ENCODE measurements at regions not wholly inside any gene's neighbourhood (a gene's known extent, or its start where the extent isn't known, plus 50 kb on each side); places are given as distances from the start of the nearest gene placed in this dataset.

DNA sequence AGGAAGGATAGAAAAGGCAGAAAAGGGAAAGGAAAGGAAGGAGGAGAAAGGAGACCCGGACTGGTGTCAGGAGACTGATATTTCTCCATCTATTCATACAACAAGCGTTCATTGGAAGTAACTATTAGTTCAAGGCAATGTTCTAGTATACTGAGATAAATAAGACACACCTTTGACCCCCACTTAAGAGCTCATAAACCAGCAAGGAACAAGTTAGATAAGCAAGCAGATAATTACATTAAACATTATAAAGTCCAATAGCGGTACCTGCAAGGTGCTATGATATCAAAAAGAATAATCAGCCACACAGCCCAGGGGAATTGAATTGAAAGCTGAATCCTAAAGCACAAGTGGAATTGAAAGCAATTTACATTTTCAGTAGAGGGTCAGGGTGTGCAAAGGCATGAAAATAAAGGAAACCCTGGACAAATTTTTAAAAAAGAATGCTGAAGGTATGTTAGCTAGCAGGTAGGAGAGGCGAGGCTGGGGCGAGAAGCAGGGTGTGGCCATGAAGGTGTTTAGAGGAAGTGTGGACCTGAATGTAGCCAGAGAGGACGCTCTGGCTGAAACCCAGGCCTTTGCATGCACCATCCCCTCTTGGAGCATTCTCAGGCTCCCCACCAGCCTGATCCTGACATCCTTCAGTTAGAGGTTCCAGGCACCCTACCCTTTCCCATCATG is 200.0 kb downstream of the SETD4 start:
- Histone ChIP-seq H3K9me3 (ENCODE audit: control insufficient read depth, low read length) (no peaks in the 10 kb centered on the region), H3K9ac (ENCODE audit: low read length) (no peak overlapping the region), H3K36me3 (ENCODE audit: control insufficient read depth, insufficient read depth, low read length, severe bottlenecking) (no peaks in the 10 kb centered on the region), H3K4me3 (ENCODE audit: low read length) (no peak overlapping the region), H3K4me1 (ENCODE audit: control insufficient read depth, insufficient read depth, low read length) (peaks cover 24% of the 10 kb centered on the region), H3K27me3 (replicated peaks; ENCODE audit: control insufficient read depth, insufficient read depth, low read length) (no peaks in the 10 kb centered on the region)
- no peak for DNase-seq (ENCODE audit: low read depth)

DNA sequence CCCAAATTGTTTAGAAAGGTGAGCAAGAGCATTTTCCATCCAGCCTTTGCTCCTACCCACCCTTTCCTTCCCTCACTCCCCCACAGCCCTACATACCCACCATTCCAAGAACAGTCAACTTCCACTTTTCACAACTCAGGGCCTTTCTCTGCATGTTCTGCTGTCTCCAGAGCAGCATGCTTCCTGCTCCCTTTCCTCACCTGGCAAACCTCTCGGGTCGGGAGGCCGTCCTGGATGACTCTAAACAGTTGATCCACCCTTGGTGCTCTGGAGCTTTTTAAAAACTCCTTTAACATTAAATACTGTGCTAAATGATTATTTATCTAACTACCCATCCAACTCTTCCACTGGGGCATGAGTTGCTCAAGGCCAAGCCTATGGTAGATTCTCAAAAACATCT is 200.6 kb downstream of the SETD4 start:
- no peak for DNase-seq (ENCODE audit: low read depth)
- peaks cover 24% of the 10 kb centered on the region for H3K4me1 ChIP-seq (ENCODE audit: control insufficient read depth, insufficient read depth, low read length)
- no peak overlapping the region for H3K9ac ChIP-seq (ENCODE audit: low read length)
- no peaks in the 10 kb centered on the region for H3K27me3 ChIP-seq (replicated peaks; ENCODE audit: control insufficient read depth, insufficient read depth, low read length)
- no peaks in the 10 kb centered on the region for H3K9me3 ChIP-seq (ENCODE audit: control insufficient read depth, low read length)
- no peaks in the 10 kb centered on the region for H3K36me3 ChIP-seq (ENCODE audit: control insufficient read depth, insufficient read depth, low read length, severe bottlenecking)
- no peak overlapping the region for H3K4me3 ChIP-seq (ENCODE audit: low read length)

DNA sequence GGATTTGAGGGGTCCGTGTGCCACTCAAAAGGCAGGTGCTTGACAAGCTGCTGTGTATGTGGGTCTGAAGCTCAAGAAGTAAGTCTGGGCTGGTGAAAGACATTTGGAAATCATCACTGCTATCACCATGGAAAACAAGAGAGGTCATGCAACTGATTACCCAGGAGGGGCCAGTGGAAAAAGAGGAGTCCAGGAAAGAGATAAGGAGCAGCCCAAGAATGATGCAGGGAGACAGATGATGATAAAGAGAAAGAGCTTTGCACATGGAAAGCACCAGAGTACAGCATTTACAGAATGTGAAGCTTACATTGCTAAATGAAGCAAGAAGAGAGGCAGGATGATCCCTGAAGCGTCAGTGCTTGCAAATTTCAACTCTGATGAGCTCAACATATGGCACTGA is 203.2 kb downstream of the SETD4 start:
- H3K4me3 ChIP-seq (ENCODE audit: low read length), result no peak overlapping the region
- H3K9me3 ChIP-seq (ENCODE audit: control insufficient read depth, low read length), result no peaks in the 10 kb centered on the region
- no peak for DNase-seq (ENCODE audit: low read depth)
- no peak overlapping the region for H3K9ac ChIP-seq (ENCODE audit: low read length)
- H3K27me3 ChIP-seq (replicated peaks; ENCODE audit: control insufficient read depth, insufficient read depth, low read length), result no peaks in the 10 kb centered on the region
- H3K36me3 ChIP-seq (ENCODE audit: control insufficient read depth, insufficient read depth, low read length, severe bottlenecking), result no peaks in the 10 kb centered on the region
- H3K4me1 ChIP-seq (ENCODE audit: control insufficient read depth, insufficient read depth, low read length), result peaks cover 25% of the 10 kb centered on the region

DNA sequence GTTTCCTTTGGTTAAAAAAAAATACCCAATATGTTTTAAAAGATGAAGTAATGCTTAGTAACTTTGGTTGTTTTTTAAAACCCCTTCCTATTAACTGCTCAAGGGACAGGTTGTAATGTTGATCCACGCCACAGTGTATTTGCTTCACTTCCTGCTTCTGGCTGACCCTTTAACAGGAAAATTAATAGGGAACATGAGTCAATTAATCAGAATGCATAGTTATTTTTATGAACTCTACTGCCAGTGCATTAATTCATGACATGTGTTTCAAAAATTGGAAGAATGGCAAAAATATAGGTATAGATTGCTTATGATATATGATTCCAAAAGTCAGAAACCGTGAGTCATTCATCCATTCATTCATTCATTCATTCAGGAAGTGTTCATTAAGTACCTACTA is 204.8 kb downstream of the SETD4 start:
- no peak overlapping the region for H3K9ac ChIP-seq (ENCODE audit: low read length)
- no peak for DNase-seq (ENCODE audit: low read depth)
- no peaks in the 10 kb centered on the region for H3K9me3 ChIP-seq (ENCODE audit: control insufficient read depth, low read length)
- peaks cover 22% of the 10 kb centered on the region for H3K4me1 ChIP-seq (ENCODE audit: control insufficient read depth, insufficient read depth, low read length)
- no peaks in the 10 kb centered on the region for H3K36me3 ChIP-seq (ENCODE audit: control insufficient read depth, insufficient read depth, low read length, severe bottlenecking)
- H3K27me3 ChIP-seq (replicated peaks; ENCODE audit: control insufficient read depth, insufficient read depth, low read length), result no peaks in the 10 kb centered on the region
- no peak overlapping the region for H3K4me3 ChIP-seq (ENCODE audit: low read length)

DNA sequence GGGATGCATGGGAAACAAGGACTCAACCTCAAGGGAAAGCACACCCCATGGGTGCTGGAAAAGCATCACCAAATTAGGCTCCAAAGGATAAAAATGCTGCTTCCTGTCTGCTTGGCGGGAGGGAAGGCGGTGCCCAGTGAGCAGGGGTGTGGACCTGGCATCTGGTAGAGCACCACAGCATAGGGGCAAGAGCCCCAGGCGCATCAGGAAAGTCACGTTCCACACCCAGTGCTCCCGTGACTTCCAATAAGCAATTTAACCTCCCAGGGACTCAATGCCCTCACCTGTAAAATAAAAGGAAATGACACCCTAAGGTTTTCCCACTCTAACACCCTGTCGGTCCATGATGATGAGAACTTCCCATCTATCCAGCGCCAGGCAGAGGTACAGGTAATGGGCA is 206.0 kb downstream of the SETD4 start:
- no peak overlapping the region for H3K9ac ChIP-seq (ENCODE audit: low read length)
- no peak for DNase-seq (ENCODE audit: low read depth)
- H3K27me3 ChIP-seq (replicated peaks; ENCODE audit: control insufficient read depth, insufficient read depth, low read length), result no peaks in the 10 kb centered on the region
- H3K9me3 ChIP-seq (ENCODE audit: control insufficient read depth, low read length), result no peaks in the 10 kb centered on the region
- peaks cover 33% of the 10 kb centered on the region for H3K4me1 ChIP-seq (ENCODE audit: control insufficient read depth, insufficient read depth, low read length)
- H3K36me3 ChIP-seq (ENCODE audit: control insufficient read depth, insufficient read depth, low read length, severe bottlenecking), result no peaks in the 10 kb centered on the region
- no peak overlapping the region for H3K4me3 ChIP-seq (ENCODE audit: low read length)

DNA sequence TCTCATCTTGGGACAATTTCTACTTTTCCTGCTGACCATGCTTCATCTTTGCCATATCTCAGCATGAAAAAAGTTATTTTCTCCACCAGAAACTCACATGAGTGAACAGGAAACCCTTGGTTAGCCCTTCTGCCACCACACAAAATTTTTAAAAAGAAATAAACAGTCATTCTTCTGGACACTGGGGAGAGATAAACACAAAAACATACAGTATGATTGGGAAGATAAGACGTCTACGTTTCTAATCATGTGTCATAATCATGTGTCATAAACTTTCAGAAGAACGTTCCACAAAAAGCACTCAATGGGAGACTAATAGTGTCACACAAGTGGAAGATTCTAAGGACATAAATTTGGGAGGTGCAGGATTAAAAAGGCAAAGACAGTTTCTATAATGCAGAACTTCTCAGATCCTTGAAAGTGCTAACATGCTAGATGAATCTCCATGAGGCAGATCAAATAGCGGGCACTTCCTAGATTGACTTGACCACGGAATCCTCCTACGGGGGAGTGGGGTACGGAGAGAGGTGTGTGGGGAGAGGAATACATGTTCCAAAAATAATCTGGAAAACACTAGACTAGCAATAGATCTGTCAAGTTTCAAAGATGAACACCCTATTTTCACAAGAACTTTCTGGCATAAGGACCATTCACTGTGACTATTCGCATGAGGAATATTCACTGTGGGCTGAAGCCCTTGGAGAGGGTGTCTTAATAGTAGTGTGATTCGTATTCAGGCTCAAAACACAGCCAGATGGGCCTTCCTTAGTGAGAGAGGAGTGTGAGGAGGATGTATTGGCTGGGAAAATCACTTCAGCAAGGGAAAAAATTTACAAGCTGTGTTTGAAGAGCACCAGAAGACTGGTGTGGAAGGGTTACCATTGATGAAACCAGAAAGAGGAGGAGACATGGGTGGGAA is 206.7 kb downstream of the SETD4 start:
- no peaks in the 10 kb centered on the region for H3K36me3 ChIP-seq (ENCODE audit: control insufficient read depth, insufficient read depth, low read length, severe bottlenecking)
- peaks cover 38% of the 10 kb centered on the region for H3K4me1 ChIP-seq (ENCODE audit: control insufficient read depth, insufficient read depth, low read length)
- no peaks in the 10 kb centered on the region for H3K27me3 ChIP-seq (replicated peaks; ENCODE audit: control insufficient read depth, insufficient read depth, low read length)
- no peak overlapping the region for H3K4me3 ChIP-seq (ENCODE audit: low read length)
- no peak overlapping the region for H3K9ac ChIP-seq (ENCODE audit: low read length)
- no peak for DNase-seq (ENCODE audit: low read depth)
- no peaks in the 10 kb centered on the region for H3K9me3 ChIP-seq (ENCODE audit: control insufficient read depth, low read length)

DNA sequence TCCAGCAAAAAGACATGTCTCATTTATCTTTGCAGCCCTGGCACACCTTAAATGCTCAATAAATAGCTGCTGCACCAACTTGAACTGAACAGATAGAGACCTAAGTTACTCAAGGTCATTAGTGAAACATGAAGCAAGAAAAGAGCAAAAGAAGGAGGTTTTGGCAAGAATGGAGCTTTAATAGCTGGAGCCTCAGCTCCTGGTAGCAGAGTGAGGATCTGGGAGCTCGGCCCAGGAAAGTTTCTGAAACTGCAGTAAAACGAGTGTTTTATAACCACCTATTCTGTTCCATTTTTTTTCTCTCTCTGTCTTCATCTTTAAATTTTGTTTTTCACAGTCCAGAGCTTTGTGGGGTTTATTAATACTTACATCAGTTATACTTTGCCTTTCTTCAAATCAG is 207.5 kb downstream of the SETD4 start:
- H3K27me3 ChIP-seq (replicated peaks; ENCODE audit: control insufficient read depth, insufficient read depth, low read length), result no peaks in the 10 kb centered on the region
- H3K9me3 ChIP-seq (ENCODE audit: control insufficient read depth, low read length), result no peaks in the 10 kb centered on the region
- no peak overlapping the region for H3K4me3 ChIP-seq (ENCODE audit: low read length)
- H3K9ac ChIP-seq (ENCODE audit: low read length), result no peak overlapping the region
- peaks cover 38% of the 10 kb centered on the region for H3K4me1 ChIP-seq (ENCODE audit: control insufficient read depth, insufficient read depth, low read length)
- no peaks in the 10 kb centered on the region for H3K36me3 ChIP-seq (ENCODE audit: control insufficient read depth, insufficient read depth, low read length, severe bottlenecking)
- DNase-seq (ENCODE audit: low read depth), result no peak

DNA sequence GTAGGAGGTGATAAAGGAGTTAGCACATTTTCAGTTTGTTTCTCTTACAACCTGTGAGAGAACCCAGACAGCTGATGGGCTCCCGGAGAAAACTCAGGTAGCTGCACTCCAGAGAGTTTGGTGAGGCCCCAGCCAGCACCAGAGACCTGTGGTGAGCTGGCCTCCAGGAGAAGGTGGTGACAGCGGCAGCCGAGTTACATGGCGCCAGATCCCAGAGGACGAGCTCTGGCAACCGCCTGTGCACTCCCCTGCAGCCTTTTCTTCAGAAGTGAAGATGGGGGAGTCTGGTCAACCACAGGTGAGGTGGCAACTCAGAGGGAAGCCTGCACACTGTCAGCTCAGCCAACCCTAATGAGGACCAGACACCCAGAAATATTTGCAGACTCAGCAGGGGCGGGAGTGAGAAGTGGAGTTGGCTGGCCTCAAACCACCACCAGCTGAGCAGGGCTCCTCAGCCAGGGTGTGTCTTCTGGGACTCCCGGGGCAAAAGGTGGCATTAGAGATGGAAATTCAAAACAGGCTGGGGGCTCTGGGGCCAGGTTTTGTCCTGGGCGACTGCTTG is 209.7 kb downstream of the SETD4 start:
- H3K9me3 ChIP-seq (ENCODE audit: control insufficient read depth, low read length), result no peaks in the 10 kb centered on the region
- DNase-seq (ENCODE audit: low read depth), result no peak
- peak overlapping the region; percentile 64 for H3K4me3 ChIP-seq (ENCODE audit: low read length)
- H3K36me3 ChIP-seq (ENCODE audit: control insufficient read depth, insufficient read depth, low read length, severe bottlenecking), result no peaks in the 10 kb centered on the region
- peaks cover 38% of the 10 kb centered on the region for H3K4me1 ChIP-seq (ENCODE audit: control insufficient read depth, insufficient read depth, low read length)
- peak overlapping the region; percentile 56 for H3K9ac ChIP-seq (ENCODE audit: low read length)
- no peaks in the 10 kb centered on the region for H3K27me3 ChIP-seq (replicated peaks; ENCODE audit: control insufficient read depth, insufficient read depth, low read length)

DNA sequence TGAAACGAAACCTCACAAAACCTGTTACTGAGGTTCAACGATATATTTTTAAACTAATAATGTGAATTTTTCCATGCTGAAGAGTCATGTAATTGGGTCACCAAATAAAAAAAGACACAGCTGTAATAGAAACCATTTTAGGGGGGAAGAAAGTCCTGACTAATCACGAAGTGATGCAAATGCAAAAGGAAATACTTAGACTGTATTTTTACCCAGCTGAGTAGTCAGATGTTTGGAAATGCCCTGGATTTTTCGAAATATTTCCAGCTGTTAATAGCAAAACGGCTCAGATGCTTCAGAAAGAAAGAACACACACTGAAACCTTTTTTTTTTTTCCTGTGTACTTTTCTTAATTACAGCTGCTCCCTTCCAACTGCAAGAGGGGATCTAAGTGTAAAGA is 210.3 kb downstream of the SETD4 start:
- no peaks in the 10 kb centered on the region for H3K36me3 ChIP-seq (ENCODE audit: control insufficient read depth, insufficient read depth, low read length, severe bottlenecking)
- DNase-seq (ENCODE audit: low read depth), result peak; percentile 84
- H3K27me3 ChIP-seq (replicated peaks; ENCODE audit: control insufficient read depth, insufficient read depth, low read length), result no peaks in the 10 kb centered on the region
- H3K9ac ChIP-seq (ENCODE audit: low read length), result peak overlapping the region; percentile 56
- peaks cover 38% of the 10 kb centered on the region for H3K4me1 ChIP-seq (ENCODE audit: control insufficient read depth, insufficient read depth, low read length)
- H3K9me3 ChIP-seq (ENCODE audit: control insufficient read depth, low read length), result no peaks in the 10 kb centered on the region
- peak overlapping the region; percentile 64 for H3K4me3 ChIP-seq (ENCODE audit: low read length)

DNA sequence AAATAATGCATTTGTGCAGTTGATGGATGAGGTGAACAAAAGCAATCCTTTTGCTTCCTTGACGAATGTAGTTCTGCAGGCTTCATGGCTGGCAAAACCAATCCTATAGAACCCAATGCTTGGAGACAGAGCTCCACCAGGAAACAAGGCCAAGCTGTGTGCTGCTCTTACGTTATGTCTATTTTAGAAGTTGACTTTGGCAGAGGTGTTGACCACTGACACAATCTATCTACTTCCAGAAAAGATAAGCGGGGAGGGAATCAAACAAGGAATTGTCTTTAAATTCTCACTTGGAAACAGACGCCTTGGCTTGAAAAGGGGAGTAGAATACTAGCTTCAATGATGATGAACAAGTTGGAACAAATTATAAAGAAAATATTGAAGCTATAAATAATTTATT is 211.2 kb downstream of the SETD4 start:
- Histone ChIP-seq H3K9ac (ENCODE audit: low read length) (peak overlapping the region; percentile 43), H3K9me3 (ENCODE audit: control insufficient read depth, low read length) (no peaks in the 10 kb centered on the region), H3K4me1 (ENCODE audit: control insufficient read depth, insufficient read depth, low read length) (peaks cover 44% of the 10 kb centered on the region), H3K4me3 (ENCODE audit: low read length) (no peak overlapping the region), H3K27me3 (replicated peaks; ENCODE audit: control insufficient read depth, insufficient read depth, low read length) (no peaks in the 10 kb centered on the region), H3K36me3 (ENCODE audit: control insufficient read depth, insufficient read depth, low read length, severe bottlenecking) (no peaks in the 10 kb centered on the region)
- no peak for DNase-seq (ENCODE audit: low read depth)

DNA sequence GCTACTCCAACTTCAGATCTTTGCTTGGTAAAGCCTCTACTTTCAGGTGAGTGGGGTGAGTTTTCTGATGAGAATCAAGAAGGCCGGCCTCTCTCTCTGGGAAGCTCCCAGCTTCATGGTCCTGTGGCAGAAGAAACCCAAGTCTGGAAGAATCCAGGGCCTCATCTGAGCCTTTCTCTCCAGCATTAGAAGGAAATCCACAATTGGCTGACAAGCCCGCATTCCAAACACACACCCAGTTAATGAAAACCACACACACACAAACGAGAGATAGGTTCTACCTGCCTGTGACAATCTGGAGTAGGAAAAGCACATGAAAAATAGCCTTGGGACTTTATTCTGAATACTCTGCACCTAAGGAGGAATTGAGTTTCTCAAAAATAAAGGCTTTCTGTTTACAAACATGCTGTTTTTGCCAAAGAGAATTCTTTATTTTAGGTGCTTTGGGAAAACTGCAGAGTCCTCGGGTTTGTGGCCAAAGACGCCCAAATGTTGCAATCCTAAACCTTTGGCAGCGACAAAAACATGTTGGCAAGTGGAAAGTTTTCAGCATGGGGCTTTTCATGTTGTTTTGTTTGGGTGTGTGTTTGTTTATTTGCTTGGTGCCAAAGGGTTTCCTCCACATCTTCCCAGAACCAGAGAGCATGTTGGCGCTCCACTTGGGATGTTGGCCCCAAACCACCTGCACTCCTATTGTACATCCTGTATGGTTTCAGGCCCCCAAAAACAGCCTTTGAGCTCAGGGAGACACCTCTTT is 216.2 kb downstream of the SETD4 start:
- Histone ChIP-seq H3K4me1 (ENCODE audit: control insufficient read depth, insufficient read depth, low read length) (peaks cover 20% of the 10 kb centered on the region), H3K36me3 (ENCODE audit: control insufficient read depth, insufficient read depth, low read length, severe bottlenecking) (no peaks in the 10 kb centered on the region)
- no peak for DNase-seq (ENCODE audit: low read depth)

More for the DNA sequence above, 216.2 kb downstream of the SETD4 start:
- no peaks in the 10 kb centered on the region for H3K9me3 ChIP-seq (ENCODE audit: control insufficient read depth, low read length)
- peak overlapping the region; percentile 43 for H3K9ac ChIP-seq (ENCODE audit: low read length)
- no peaks in the 10 kb centered on the region for H3K27me3 ChIP-seq (replicated peaks; ENCODE audit: control insufficient read depth, insufficient read depth, low read length)
- no peak overlapping the region for H3K4me3 ChIP-seq (ENCODE audit: low read length)
